KMS-11 (cell line): ENCODE measurements at regions not wholly inside any gene's neighbourhood (a gene's known extent, or its start where the extent isn't known, plus 50 kb on each side); places are given as distances from the start of the nearest gene placed in this dataset.

ENCODE experiments used
- H2AFZ ChIP-seq: fragments of 200-600 bp; sonication (generic); 2 replicates; pipeline ENCODE4 v1.6.1; 2016; ENCODE audit warnings: antibody characterized with exemption, mixed run types, low read depth
- H3K27ac ChIP-seq: fragments of 200-600 bp; sonication (generic); 2 replicates; pipeline ENCODE4 v1.6.1; 2016; ENCODE audit warnings: mild to moderate bottlenecking, mixed run types
- H3K27me3 ChIP-seq: fragments of 200-600 bp; sonication (generic); 2 replicates; pipeline ENCODE4 v1.6.1; 2017; ENCODE audit warnings: mild to moderate bottlenecking, low read depth, mixed run types, moderate library complexity; ENCODE audit not compliant: insufficient read depth
- H3K36me3 ChIP-seq: fragments of 200-600 bp; sonication (generic); 2 replicates; pipeline ENCODE4 v1.6.1; 2017; ENCODE audit warnings: mild to moderate bottlenecking, mixed run types; ENCODE audit not compliant: insufficient read depth
- H3K4me1 ChIP-seq: fragments of 200-600 bp; sonication (generic); 2 replicates; pipeline ENCODE4 v1.6.1; 2016; ENCODE audit warnings: mild to moderate bottlenecking, low read depth, mixed run types; ENCODE audit not compliant: poor library complexity, severe bottlenecking
- H3K4me2 ChIP-seq: fragments of 200-600 bp; sonication (generic); 2 replicates; pipeline ENCODE4 v1.7.0; 2016; ENCODE audit warnings: mild to moderate bottlenecking, mixed run types
- H3K4me3 ChIP-seq: fragments of 200-600 bp; sonication (generic); IDR thresholded peaks from 2 replicates; pipeline ENCODE4 v1.6.1; 2017; ENCODE audit warnings: low read depth, low read length, mixed read lengths; ENCODE audit not compliant: insufficient read depth
- H3K79me2 ChIP-seq: fragments of 200-600 bp; sonication (generic); 2 replicates; pipeline ENCODE4 v1.6.1; 2016; ENCODE audit warnings: low read depth, mixed run types; ENCODE audit not compliant: insufficient read depth
- H3K9ac ChIP-seq: fragments of 200-600 bp; sonication (generic); 2 replicates; pipeline ENCODE4 v1.6.1; 2016; ENCODE audit warnings: mild to moderate bottlenecking, mixed run types
- H4K20me1 ChIP-seq: fragments of 200-600 bp; sonication (generic); 2 replicates; pipeline ENCODE4 v1.6.1; 2016; ENCODE audit warnings: mild to moderate bottlenecking, mixed run types; ENCODE audit not compliant: insufficient read depth
- TF ChIP-seq, protein P1 (sequence below): fragments of 200-600 bp; sonication (generic); conservative IDR thresholded peaks from 2 replicates; pipeline ENCODE4 v1.6.1; 2017; ENCODE audit warnings: low read depth, mild to moderate bottlenecking, antibody characterized with exemption, low read length, moderate library complexity, mixed read lengths

DNA sequence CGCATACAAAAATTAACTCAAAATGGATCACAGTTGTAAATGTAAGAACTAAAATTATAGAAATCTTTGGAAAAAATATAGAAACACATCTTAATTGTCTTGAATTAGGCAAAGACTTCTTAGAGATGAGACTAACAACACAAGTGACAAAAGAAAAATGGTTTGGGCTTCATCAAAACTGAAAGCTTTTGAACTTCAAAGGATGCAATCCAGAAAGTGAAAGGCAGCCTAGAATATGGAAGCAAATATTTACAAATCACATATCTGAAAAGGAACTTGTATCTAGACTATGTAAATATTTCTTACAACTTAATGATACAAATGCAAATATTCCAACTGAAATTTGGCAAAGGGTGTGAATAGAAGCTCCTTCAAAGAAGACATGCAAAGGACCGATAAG lies 582.8 kb upstream of the ZEB2 start:
- Histone ChIP-seq H3K4me3 (no peak overlapping the region), H3K79me2 (no peaks in the 10 kb centered on the region), H2AFZ (no peak overlapping the region), H3K27me3 (no peaks in the 10 kb centered on the region), H3K27ac (no peak overlapping the region), H3K4me1 (no peaks in the 10 kb centered on the region), H3K9ac (no peak overlapping the region), H4K20me1 (no peaks in the 10 kb centered on the region), H3K36me3 (no peaks in the 10 kb centered on the region), H3K4me2 (no peak overlapping the region)
- TF ChIP-seq, protein P1, sequence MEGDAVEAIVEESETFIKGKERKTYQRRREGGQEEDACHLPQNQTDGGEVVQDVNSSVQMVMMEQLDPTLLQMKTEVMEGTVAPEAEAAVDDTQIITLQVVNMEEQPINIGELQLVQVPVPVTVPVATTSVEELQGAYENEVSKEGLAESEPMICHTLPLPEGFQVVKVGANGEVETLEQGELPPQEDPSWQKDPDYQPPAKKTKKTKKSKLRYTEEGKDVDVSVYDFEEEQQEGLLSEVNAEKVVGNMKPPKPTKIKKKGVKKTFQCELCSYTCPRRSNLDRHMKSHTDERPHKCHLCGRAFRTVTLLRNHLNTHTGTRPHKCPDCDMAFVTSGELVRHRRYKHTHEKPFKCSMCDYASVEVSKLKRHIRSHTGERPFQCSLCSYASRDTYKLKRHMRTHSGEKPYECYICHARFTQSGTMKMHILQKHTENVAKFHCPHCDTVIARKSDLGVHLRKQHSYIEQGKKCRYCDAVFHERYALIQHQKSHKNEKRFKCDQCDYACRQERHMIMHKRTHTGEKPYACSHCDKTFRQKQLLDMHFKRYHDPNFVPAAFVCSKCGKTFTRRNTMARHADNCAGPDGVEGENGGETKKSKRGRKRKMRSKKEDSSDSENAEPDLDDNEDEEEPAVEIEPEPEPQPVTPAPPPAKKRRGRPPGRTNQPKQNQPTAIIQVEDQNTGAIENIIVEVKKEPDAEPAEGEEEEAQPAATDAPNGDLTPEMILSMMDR: no peak

DNA sequence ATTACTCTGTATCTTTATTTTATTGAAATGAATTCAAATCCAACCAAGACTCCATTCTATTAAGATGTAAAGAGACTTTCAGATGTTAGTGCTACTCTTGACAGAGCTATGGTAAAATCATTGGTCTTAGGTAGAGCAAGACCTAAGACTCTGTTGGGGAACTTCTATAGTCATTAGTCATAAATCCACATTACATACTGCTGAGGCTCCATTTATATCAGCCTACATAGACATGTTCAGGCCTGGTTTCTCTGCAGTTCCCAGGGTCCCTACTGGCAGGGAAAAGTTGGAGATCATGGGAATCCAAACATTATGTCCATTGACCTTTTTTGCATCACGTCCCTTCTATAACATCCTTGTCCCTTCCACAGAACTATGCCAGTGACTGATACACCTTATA lies 580.4 kb upstream of the ZEB2 start:
- TF ChIP-seq, protein P1: no peak
- no peak overlapping the region for H3K4me3 ChIP-seq
- H2AFZ ChIP-seq: no peak overlapping the region
- H3K4me1 ChIP-seq: no peaks in the 10 kb centered on the region
- no peak overlapping the region for H3K9ac ChIP-seq
- H3K4me2 ChIP-seq: no peak overlapping the region
- no peaks in the 10 kb centered on the region for H4K20me1 ChIP-seq
- no peaks in the 10 kb centered on the region for H3K27me3 ChIP-seq
- no peaks in the 10 kb centered on the region for H3K36me3 ChIP-seq
- no peaks in the 10 kb centered on the region for H3K79me2 ChIP-seq
- H3K27ac ChIP-seq: no peak overlapping the region

DNA sequence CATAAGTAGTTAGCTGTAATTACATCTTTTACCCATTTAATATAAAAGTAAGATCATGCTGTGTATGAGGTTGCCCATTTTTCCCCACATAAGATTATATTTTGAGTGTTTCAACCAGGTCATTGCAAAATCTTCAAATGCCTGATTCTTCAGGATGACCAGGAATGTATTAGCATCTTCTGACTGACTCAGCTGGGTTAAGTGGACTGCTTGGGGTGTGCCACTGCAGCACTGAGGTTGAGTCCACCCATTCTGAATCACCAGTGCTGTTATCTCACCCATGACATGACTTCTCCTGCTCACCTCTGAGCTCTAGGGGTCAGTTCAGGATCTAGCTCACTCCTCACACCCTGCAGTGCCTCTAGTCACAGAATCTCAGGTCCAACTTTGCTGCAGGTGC lies 576.7 kb upstream of the ZEB2 start:
- Histone ChIP-seq H2AFZ (no peak overlapping the region), H3K9ac (no peak overlapping the region), H3K36me3 (no peaks in the 10 kb centered on the region), H4K20me1 (no peaks in the 10 kb centered on the region), H3K27me3 (no peaks in the 10 kb centered on the region), H3K4me1 (no peaks in the 10 kb centered on the region), H3K79me2 (no peaks in the 10 kb centered on the region), H3K27ac (no peak overlapping the region), H3K4me2 (no peak overlapping the region), H3K4me3 (no peak overlapping the region)
- TF ChIP-seq, protein P1: no peak

- H3K4me3 ChIP-seq: no peak overlapping the region
- no peaks in the 10 kb centered on the region for H3K27me3 ChIP-seq
- no peaks in the 10 kb centered on the region for H4K20me1 ChIP-seq
- no peaks in the 10 kb centered on the region for H3K79me2 ChIP-seq
- H3K36me3 ChIP-seq: no peaks in the 10 kb centered on the region
- no peak overlapping the region for H2AFZ ChIP-seq
- no peak overlapping the region for H3K9ac ChIP-seq
- TF ChIP-seq, protein P1: no peak
- no peak overlapping the region for H3K4me2 ChIP-seq
- no peak overlapping the region for H3K27ac ChIP-seq
- no peaks in the 10 kb centered on the region for H3K4me1 ChIP-seq
These were observed 575.9 kb upstream of the ZEB2 start for GRCh38 chr2:145095641-145096435.
